ENCODE measurements at regions not wholly inside any gene's neighbourhood (a gene's known extent, or its start where the extent isn't known, plus 50 kb on each side); places are given as distances from the start of the nearest gene placed in this dataset.
A peak's percentile ranks its signal among the peaks of the same experiment; 100 is the strongest.

GRCh38 chr6:88493717-88494116, 327.6 kb upstream of the CNR1 start (continued):
- TF ChIP-seq CUX1 (IDR thresholded peaks at IDR 0.05; ENCODE audit: insufficient replicate concordance, low read depth, low read length) = peak; percentile 87
- no peak for TF ChIP-seq TCF7 (IDR thresholded peaks at IDR 0.05; ENCODE audit: borderline replicate concordance)
- peak; percentile 12 to 44; a peak in 1 of 4 replicates for TF ChIP-seq BHLHE40 (IDR thresholded peaks at IDR 0.05; ENCODE audit: borderline replicate concordance in 1 of 2, low read depth in 2 of 2, low read length in 1 of 2)
- TF ChIP-seq GATAD2B (conservative IDR thresholded peaks at IDR 0.05; ENCODE audit: low read depth) = peak; percentile 74
- peak; percentile 72; the same call in 1 of the 2 replicates for TF ChIP-seq CREB1 (IDR thresholded peaks at IDR 0.05; ENCODE audit: low read depth)
- no peak for TF ChIP-seq PAX5 (IDR thresholded peaks at IDR 0.05; ENCODE audit: borderline replicate concordance, low read depth, low read length)
- peak; percentile 94 for TF ChIP-seq ATF2 (IDR thresholded peaks at IDR 0.05; ENCODE audit: low read length)
- peak; percentile 80; the same call in 1 of the 2 replicates for TF ChIP-seq NFIC (IDR thresholded peaks at IDR 0.05; ENCODE audit: low read depth, low read length)
- no peak for TF ChIP-seq CEBPB (IDR thresholded peaks at IDR 0.05; ENCODE audit: borderline replicate concordance in 1 of 2, low read depth in 2 of 2, low read length in 2 of 2)
- TF ChIP-seq BCL3 (IDR thresholded peaks at IDR 0.05; ENCODE audit: borderline replicate concordance, insufficient read depth, low read depth, low read length, poor library complexity, severe bottlenecking) = peak; percentile 90
- TF ChIP-seq MTA2 (IDR thresholded peaks at IDR 0.05; ENCODE audit: low read depth) = peak; percentile 71
- no peak for TF ChIP-seq PRDM15 (CRISPR knock-in tag; IDR thresholded peaks at IDR 0.05)
- peak; percentile 72 to 89 for TF ChIP-seq EP300 (IDR thresholded peaks at IDR 0.05; ENCODE audit: borderline replicate concordance in 1 of 2, control insufficient read depth in 1 of 2, low read depth in 2 of 2, low read length in 2 of 2)
- TF ChIP-seq MEF2A (IDR thresholded peaks at IDR 0.05; ENCODE audit: insufficient read depth, low read depth, low read length) = peak; percentile 88
- no peak for TF ChIP-seq ZNF207 (IDR thresholded peaks at IDR 0.05; ENCODE audit: borderline replicate concordance)
- TF ChIP-seq POLR2A (IDR thresholded peaks at IDR 0.05; ENCODE audit: low read depth, low read length) = no peak
- no peak for TF ChIP-seq TCF3 (IDR thresholded peaks at IDR 0.05; ENCODE audit: borderline replicate concordance, insufficient read depth, low read depth, low read length)
- TF ChIP-seq FOXM1 (IDR thresholded peaks at IDR 0.05; ENCODE audit: low read depth, low read length) = peak; percentile 59; the same call in 1 of the 2 replicates
- TF ChIP-seq IKZF1 (conservative IDR thresholded peaks at IDR 0.05) = peak; percentile 69
